GM20000 (cell line): ENCODE measurements at regions not wholly inside any gene's neighbourhood (a gene's known extent, or its start where the extent isn't known, plus 50 kb on each side); places are given as distances from the start of the nearest gene placed in this dataset.

Source experiments
- DNase-seq: peaks from one replicate; pipeline ENCODE4 v3.0.0; 2012; ENCODE audit warnings: low spot score
- CTCF ChIP-seq: IDR thresholded peaks from 2 replicates; pipeline ENCODE4 v1.5.1; 2012; ENCODE audit warnings: mild to moderate bottlenecking, control low read depth; ENCODE audit errors: extremely low read depth, missing control alignments

DNA sequence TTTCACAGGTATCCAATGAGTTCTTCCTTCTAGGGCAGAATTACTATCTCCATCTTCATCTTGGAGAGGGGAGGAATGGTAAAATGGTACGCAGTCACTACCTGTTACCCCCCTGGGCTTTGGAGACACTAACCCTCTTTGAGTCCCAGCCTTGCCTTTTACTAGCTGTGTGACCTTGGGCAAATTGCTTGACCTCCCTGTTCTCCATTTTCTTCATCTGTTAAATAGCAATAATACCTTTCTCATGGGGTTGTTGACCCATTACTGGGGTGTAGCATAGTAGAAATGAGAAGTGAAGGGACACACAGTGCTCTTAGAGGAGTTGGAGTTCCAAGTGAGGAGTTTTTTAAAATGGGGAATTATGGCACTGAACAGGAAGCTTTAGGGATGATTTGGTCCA is 324.7 kb downstream of the FOXL1 start:
- no peak for TF ChIP-seq CTCF
- DNase-seq: no peak

GRCh38 chr16:86905302-86905701 is 327.0 kb downstream of the FOXL1 start:
- TF ChIP-seq CTCF: no peak

GRCh38 chr16:86906623-86907022 is 328.3 kb downstream of the FOXL1 start:
- TF ChIP-seq CTCF: no peak
- no peak for DNase-seq

More at GRCh38 chr16:86905302-86905701, 327.0 kb downstream of the FOXL1 start:
- no peak for DNase-seq

DNA sequence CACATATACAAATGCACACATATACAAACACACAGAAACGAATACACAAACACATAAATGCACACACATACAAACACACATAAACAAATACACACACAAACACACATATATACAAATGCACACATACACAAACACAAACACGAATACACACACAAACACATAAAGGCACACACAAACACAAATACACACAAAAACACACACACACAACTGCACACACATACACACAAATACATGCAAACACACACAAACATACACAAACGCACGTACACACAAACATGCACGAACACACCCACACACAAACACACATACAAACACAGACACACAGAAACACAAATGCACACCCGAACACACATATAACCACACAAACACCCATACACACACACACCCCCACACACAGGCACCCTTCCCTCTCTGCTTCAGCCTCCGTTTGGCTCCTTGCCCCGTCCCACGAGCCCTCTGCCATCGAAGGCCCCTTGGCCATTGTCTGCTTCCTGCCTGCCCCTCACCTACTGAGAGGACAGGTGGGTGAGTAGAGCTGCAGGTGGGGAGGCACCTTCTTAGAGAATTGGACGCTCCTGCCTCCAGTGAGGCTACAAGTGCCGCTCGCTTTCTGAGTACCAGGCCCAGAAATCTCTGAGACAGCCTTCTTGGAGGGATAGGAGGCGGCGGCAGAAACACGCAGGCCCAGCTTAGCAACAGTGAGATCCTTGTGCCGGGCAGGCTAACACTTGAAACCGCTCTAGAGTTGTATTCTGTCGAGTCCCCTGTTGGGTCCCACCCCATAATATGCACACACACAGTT is 331.2 kb downstream of the FOXL1 start:
- no peak for TF ChIP-seq CTCF

GRCh38 chr16:86910161-86910769 is 331.9 kb downstream of the FOXL1 start:
- DNase-seq: no peak
- no peak for TF ChIP-seq CTCF

More for the DNA sequence above, 331.2 kb downstream of the FOXL1 start:
- DNase-seq: no peak

- DNase-seq: no peak
- no peak for TF ChIP-seq CTCF
Measured at GRCh38 chr16:86911437-86911958, 333.1 kb downstream of the FOXL1 start.

GRCh38 chr16:86913886-86914285 is 335.5 kb downstream of the FOXL1 start:
- DNase-seq: no peak
- no peak for TF ChIP-seq CTCF
